22Rv1 (cell line): ENCODE measurements at regions not wholly inside any gene's neighbourhood (a gene's known extent, or its start where the extent isn't known, plus 50 kb on each side); places are given as distances from the start of the nearest gene placed in this dataset.

ENCODE experiments used
- ZFX ChIP-seq: fragments of 450-650 bp; IDR thresholded peaks from 2 replicates; pipeline ENCODE4 v1.6.1; 2017; ENCODE audit warnings: antibody characterized with exemption, borderline replicate concordance
- TF ChIP-seq, protein P1 (sequence below): fragments of 450-650 bp; IDR thresholded peaks from 2 replicates; pipeline ENCODE4 v1.5.1; 2017; ENCODE audit warnings: mild to moderate bottlenecking

DNA sequence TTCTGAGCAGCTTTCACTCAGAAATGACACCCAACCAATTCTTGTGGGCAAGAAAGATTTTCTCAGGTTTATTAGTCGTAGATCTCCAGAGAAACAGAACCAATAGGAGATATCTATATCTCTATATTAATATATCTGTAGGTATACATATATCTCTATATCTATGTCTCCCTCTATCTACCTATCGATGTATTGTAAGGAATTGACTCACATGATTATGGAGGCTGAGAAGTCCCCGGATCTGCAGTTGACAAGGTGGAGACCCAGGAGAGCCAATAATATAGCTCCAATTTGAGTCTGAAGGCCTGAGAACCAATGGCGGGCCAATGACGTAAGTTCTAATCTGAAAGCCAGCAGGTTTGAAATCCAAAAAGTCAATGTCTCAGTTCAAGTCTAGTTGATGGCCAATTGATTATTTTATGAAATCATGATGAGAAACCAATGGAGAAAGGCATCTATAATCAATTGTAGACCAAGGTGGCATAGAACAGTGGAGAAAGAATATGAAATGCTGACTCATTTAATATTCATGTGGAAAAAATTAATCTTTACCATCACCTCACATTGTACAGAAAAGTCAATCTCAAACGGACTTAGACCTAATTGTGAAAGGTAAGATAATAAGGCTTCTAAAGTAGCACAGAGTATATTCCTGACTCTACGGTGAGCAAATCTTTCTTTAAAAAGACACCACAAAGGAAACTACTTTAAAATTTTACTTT is 65.6 kb upstream of the CHRNA7 start:
- TF ChIP-seq, protein P1, sequence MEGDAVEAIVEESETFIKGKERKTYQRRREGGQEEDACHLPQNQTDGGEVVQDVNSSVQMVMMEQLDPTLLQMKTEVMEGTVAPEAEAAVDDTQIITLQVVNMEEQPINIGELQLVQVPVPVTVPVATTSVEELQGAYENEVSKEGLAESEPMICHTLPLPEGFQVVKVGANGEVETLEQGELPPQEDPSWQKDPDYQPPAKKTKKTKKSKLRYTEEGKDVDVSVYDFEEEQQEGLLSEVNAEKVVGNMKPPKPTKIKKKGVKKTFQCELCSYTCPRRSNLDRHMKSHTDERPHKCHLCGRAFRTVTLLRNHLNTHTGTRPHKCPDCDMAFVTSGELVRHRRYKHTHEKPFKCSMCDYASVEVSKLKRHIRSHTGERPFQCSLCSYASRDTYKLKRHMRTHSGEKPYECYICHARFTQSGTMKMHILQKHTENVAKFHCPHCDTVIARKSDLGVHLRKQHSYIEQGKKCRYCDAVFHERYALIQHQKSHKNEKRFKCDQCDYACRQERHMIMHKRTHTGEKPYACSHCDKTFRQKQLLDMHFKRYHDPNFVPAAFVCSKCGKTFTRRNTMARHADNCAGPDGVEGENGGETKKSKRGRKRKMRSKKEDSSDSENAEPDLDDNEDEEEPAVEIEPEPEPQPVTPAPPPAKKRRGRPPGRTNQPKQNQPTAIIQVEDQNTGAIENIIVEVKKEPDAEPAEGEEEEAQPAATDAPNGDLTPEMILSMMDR, result no peak
- no peak for TF ChIP-seq ZFX
